Transverse colon (tissue), 4 donors: ENCODE measurements at regions not wholly inside any gene's neighbourhood (a gene's known extent, or its start where the extent isn't known, plus 50 kb on each side); places are given as distances from the start of the nearest gene placed in this dataset.

ENCODE experiments used
- CTCF ChIP-seq, 5 experiments: fragments of 200-600 bp in 3 of 5; fragments of 450-650 bp in 2 of 5; sonication (generic) in 3 of 5; IDR thresholded peaks; 1 replicate in 2 of 5; 2 replicates in 3 of 5; pipeline ENCODE4 v1.5.1; 2016 to 2017; ENCODE audit warnings: antibody characterized with exemption in 5 of 5, inconsistent platforms in 3 of 5, mild to moderate bottlenecking in 2 of 5, moderate library complexity in 1 of 5
- POLR2A ChIP-seq: fragments of 450-650 bp; IDR thresholded peaks from one replicate; pipeline ENCODE4 v1.6.1; 2016; ENCODE audit warnings: antibody characterized with exemption, mild to moderate bottlenecking, moderate library complexity
- POLR2AphosphoS5 ChIP-seq, 3 donors: sonication (generic); formaldehyde crosslinking; IDR thresholded peaks; one replicate each; pipeline ENCODE4 v1.6.1; 2016; ENCODE audit warnings: antibody characterized with exemption in 3 of 3

GRCh38 chr2:215636816-215637215, 200.9 kb upstream of the FN1 start:
- TF ChIP-seq CTCF (IDR thresholded peaks at IDR 0.05) (no peak), POLR2AphosphoS5 (IDR thresholded peaks at IDR 0.05) (no peak), POLR2A (no peak)
